ENCODE measurements at regions not wholly inside any gene's neighbourhood (a gene's known extent, or its start where the extent isn't known, plus 50 kb on each side); places are given as distances from the start of the nearest gene placed in this dataset.

- CTCF ChIA-PET, result no interaction called here
- TF ChIP-seq SIN3A (IDR thresholded peaks at IDR 0.05; ENCODE audit: borderline replicate concordance, insufficient read depth, low read depth, low read length) (no peak), CTCF (IDR thresholded peaks at IDR 0.05) (no peak), POLR2AphosphoS5 (IDR thresholded peaks at IDR 0.05; ENCODE audit: low read depth, low read length) (no peak)
- TF ChIP-seq, protein P1, sequence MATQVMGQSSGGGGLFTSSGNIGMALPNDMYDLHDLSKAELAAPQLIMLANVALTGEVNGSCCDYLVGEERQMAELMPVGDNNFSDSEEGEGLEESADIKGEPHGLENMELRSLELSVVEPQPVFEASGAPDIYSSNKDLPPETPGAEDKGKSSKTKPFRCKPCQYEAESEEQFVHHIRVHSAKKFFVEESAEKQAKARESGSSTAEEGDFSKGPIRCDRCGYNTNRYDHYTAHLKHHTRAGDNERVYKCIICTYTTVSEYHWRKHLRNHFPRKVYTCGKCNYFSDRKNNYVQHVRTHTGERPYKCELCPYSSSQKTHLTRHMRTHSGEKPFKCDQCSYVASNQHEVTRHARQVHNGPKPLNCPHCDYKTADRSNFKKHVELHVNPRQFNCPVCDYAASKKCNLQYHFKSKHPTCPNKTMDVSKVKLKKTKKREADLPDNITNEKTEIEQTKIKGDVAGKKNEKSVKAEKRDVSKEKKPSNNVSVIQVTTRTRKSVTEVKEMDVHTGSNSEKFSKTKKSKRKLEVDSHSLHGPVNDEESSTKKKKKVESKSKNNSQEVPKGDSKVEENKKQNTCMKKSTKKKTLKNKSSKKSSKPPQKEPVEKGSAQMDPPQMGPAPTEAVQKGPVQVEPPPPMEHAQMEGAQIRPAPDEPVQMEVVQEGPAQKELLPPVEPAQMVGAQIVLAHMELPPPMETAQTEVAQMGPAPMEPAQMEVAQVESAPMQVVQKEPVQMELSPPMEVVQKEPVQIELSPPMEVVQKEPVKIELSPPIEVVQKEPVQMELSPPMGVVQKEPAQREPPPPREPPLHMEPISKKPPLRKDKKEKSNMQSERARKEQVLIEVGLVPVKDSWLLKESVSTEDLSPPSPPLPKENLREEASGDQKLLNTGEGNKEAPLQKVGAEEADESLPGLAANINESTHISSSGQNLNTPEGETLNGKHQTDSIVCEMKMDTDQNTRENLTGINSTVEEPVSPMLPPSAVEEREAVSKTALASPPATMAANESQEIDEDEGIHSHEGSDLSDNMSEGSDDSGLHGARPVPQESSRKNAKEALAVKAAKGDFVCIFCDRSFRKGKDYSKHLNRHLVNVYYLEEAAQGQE (IDR thresholded peaks at IDR 0.05; ENCODE audit: insufficient read depth in 1 of 2, low read depth in 2 of 2, low read length in 1 of 2), result no peak
These were observed 1398.8 kb downstream of the TBC1D22A start for GRCh38 chr22:48161298-48161697.

GRCh38 chr22:48157676-48158075 is 1395.2 kb downstream of the TBC1D22A start:
- intact Hi-C loops (cut with micrococcal nuclease; ENCODE audit: unreplicated experiment), result no loop called here
- no peaks in the 10 kb centered on the region for H3K4me1 ChIP-seq (ENCODE audit: control insufficient read depth, insufficient read depth, low read length)
- H3K4me3 ChIP-seq (ENCODE audit: low read depth in 2 of 2, low read length in 2 of 2), result no peak overlapping the region
- no peaks in the 10 kb centered on the region for H3K36me3 ChIP-seq (ENCODE audit: control insufficient read depth, insufficient read depth, low read length)
- TF ChIP-seq CTCF (IDR thresholded peaks at IDR 0.05), result no peak
- no peak for TF ChIP-seq POLR2AphosphoS5 (IDR thresholded peaks at IDR 0.05; ENCODE audit: low read depth, low read length)
- TF ChIP-seq, protein P1 (IDR thresholded peaks at IDR 0.05; ENCODE audit: insufficient read depth in 1 of 2, low read depth in 2 of 2, low read length in 1 of 2), result no peak
- no peak for TF ChIP-seq SIN3A (IDR thresholded peaks at IDR 0.05; ENCODE audit: borderline replicate concordance, insufficient read depth, low read depth, low read length)
- TF ChIP-seq TCF7L2 (IDR thresholded peaks at IDR 0.05; ENCODE audit: low read depth, low read length), result no peak
- H3K27ac ChIP-seq (ENCODE audit: low read length), result no peak overlapping the region
- in situ Hi-C loops (cut with HindIII; ENCODE audit: low pct_unique_long_range_greater_than_20kb, low sequenced_read_pairs), result no loop called here
- no peaks in the 10 kb centered on the region; the same call in 1 of the 2 replicates for H3K27me3 ChIP-seq (ENCODE audit: control insufficient read depth, insufficient read depth, low read length)
- ChIA-PET CTCF (no interaction called here), POLR2A (no interaction called here)
- BruUV-seq (replicated peaks), result no TSS peak
- H3K9me3 ChIP-seq (ENCODE audit: control insufficient read depth, insufficient read depth, low read depth, low read length), result no peaks in the 10 kb centered on the region
- ATAC-seq (no peak), DNase-seq (ENCODE audit: low read depth, low spot score) (no peak)

More at GRCh38 chr22:48161298-48161697, 1398.8 kb downstream of the TBC1D22A start:
- no peaks in the 10 kb centered on the region for H3K4me1 ChIP-seq (ENCODE audit: control insufficient read depth, insufficient read depth, low read length)
- no peaks in the 10 kb centered on the region for H3K9me3 ChIP-seq (ENCODE audit: control insufficient read depth, insufficient read depth, low read depth, low read length)
- intact Hi-C loops (cut with micrococcal nuclease; ENCODE audit: unreplicated experiment) (no loop called here), in situ Hi-C loops (cut with HindIII; ENCODE audit: low pct_unique_long_range_greater_than_20kb, low sequenced_read_pairs) (no loop called here)
- H3K27ac ChIP-seq (ENCODE audit: low read length), result no peak overlapping the region
- POLR2A ChIA-PET, result no interaction called here
- no peaks in the 10 kb centered on the region; the same call in 1 of the 2 replicates for H3K27me3 ChIP-seq (ENCODE audit: control insufficient read depth, insufficient read depth, low read length)
- no peaks in the 10 kb centered on the region for H3K36me3 ChIP-seq (ENCODE audit: control insufficient read depth, insufficient read depth, low read length)
- no TSS peak for BruUV-seq (replicated peaks)
- no peak for ATAC-seq
- H3K4me3 ChIP-seq (ENCODE audit: low read depth in 2 of 2, low read length in 2 of 2), result no peak overlapping the region
- DNase-seq (ENCODE audit: low read depth, low spot score), result no peak

Data from Panc1 (cell line).